SU-DHL-6 (cell line): ENCODE measurements at regions not wholly inside any gene's neighbourhood (a gene's known extent, or its start where the extent isn't known, plus 50 kb on each side); places are given as distances from the start of the nearest gene placed in this dataset.

Source experiments
- H2AFZ ChIP-seq: fragments of 200-600 bp; sonication (generic); 2 replicates; pipeline ENCODE4 v1.6.1; 2014; ENCODE audit warnings: low read depth, mild to moderate bottlenecking, moderate library complexity, mixed read lengths, antibody characterized with exemption, low read length; ENCODE audit not compliant: severe bottlenecking
- H3F3A ChIP-seq: fragments of 200-600 bp; shearing (Covaris generic); 2 replicates; pipeline ENCODE4 v1.6.0; 2016; ENCODE audit warnings: antibody characterized with exemption, mild to moderate bottlenecking; ENCODE audit not compliant: insufficient read depth
- H3K27ac ChIP-seq: fragments of 200-600 bp; sonication (generic); 2 replicates; pipeline ENCODE4 v1.5.1; 2016; ENCODE audit warnings: low read depth, mild to moderate bottlenecking, low read length, moderate library complexity, mixed read lengths
- H3K27me3 ChIP-seq: fragments of 200-600 bp; sonication (generic), shearing (Covaris generic); 2 replicates; pipeline ENCODE4 v1.6.0; 2014; ENCODE audit warnings: mild to moderate bottlenecking, low read length
- H3K36me3 ChIP-seq: fragments of 200-600 bp; sonication (generic); 2 replicates; pipeline ENCODE4 v1.6.1; 2014; ENCODE audit warnings: mild to moderate bottlenecking, low read length, mixed read lengths
- H3K4me2 ChIP-seq: fragments of 300-600, 200-600 bp; shearing (Covaris generic), sonication (generic); 2 replicates; pipeline ENCODE4 v1.6.0; 2014; ENCODE audit warnings: low read length, low read depth, mild to moderate bottlenecking; ENCODE audit not compliant: poor library complexity, severe bottlenecking
- H3K4me3 ChIP-seq: fragments of 200-600 bp; sonication (generic); 2 replicates; pipeline ENCODE4 v1.5.1; 2014; ENCODE audit warnings: antibody characterized with exemption, low read length, mild to moderate bottlenecking, mixed read lengths; ENCODE audit not compliant: insufficient read depth, poor library complexity, severe bottlenecking
- H3K79me2 ChIP-seq: fragments of 200-600 bp; sonication (generic); 2 replicates; pipeline ENCODE4 v1.6.1; 2014; ENCODE audit warnings: mild to moderate bottlenecking, low read length, moderate library complexity; ENCODE audit not compliant: insufficient read depth
- H3K9ac ChIP-seq: fragments of 200-600 bp; sonication (generic); 2 replicates; pipeline ENCODE4 v1.7.0; 2014; ENCODE audit warnings: mild to moderate bottlenecking, low read length
- H3K9me2 ChIP-seq: fragments of 200-600 bp; sonication (generic); replicated peaks from 2 replicates; pipeline ENCODE4 v1.6.1; 2014; ENCODE audit warnings: low read length; ENCODE audit not compliant: insufficient read depth
- H3K9me3 ChIP-seq: fragments of 200-600 bp; sonication (generic); 2 replicates; pipeline ENCODE4 v1.6.1; 2014; ENCODE audit warnings: low read length, mixed read lengths; ENCODE audit not compliant: insufficient read depth
- H4K20me1 ChIP-seq: fragments of 200-600 bp; sonication (generic); 2 replicates; pipeline ENCODE4 v1.6.1; 2014; ENCODE audit warnings: low read depth, mild to moderate bottlenecking, antibody characterized with exemption, low read length, moderate library complexity, mixed read lengths
- EZH2phosphoT487 ChIP-seq: fragments of 200-600 bp; sonication (generic), shearing (Covaris generic); conservative IDR thresholded peaks from 2 replicates; pipeline ENCODE4 v1.6.1; 2018; ENCODE audit warnings: mild to moderate bottlenecking, antibody characterized with exemption, low read length, moderate library complexity, mixed read lengths
- TF ChIP-seq, protein P1 (sequence below): fragments of 200-600 bp; sonication (generic); IDR thresholded peaks from one replicate; pipeline ENCODE4 v1.5.1; 2017; ENCODE audit warnings: antibody characterized with exemption, mild to moderate bottlenecking, low read length, moderate library complexity; ENCODE audit not compliant: insufficient read depth, poor library complexity, severe bottlenecking

DNA sequence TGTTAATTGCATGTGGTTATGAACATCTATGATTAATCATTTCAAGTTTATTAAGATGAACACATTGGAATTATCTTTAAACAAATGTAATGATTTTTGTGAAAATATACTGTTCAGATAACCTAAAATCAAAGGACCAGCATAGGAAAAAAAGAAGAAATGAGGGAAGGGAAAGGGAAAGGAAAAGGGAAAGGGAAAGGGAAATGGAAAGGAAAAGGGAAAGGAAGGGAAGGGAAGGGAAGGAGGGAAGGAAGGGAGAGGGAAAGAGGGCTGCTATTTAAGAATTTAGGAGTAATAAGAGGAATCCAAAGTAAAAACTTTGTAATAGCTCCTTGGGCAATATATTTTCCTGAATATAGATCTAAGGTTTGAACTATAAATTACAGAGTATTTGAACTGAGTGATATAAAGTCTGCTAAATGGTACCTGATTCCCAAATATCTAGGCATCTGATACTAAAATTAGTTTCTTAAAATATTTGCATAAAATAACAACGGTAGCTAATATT is 726.3 kb downstream of the EPHA4 start:
- Histone ChIP-seq H3K9ac (no peak overlapping the region), H4K20me1 (no peaks in the 10 kb centered on the region), H3F3A (no peaks in the 10 kb centered on the region), H3K36me3 (no peaks in the 10 kb centered on the region), H2AFZ (no peak overlapping the region), H3K27ac (no peak overlapping the region), H3K79me2 (no peaks in the 10 kb centered on the region), H3K4me3 (no peak overlapping the region), H3K9me2 (no peaks in the 10 kb centered on the region), H3K9me3 (no peaks in the 10 kb centered on the region), H3K27me3 (no peaks in the 10 kb centered on the region), H3K4me2 (no peak overlapping the region)
- TF ChIP-seq, protein P1, sequence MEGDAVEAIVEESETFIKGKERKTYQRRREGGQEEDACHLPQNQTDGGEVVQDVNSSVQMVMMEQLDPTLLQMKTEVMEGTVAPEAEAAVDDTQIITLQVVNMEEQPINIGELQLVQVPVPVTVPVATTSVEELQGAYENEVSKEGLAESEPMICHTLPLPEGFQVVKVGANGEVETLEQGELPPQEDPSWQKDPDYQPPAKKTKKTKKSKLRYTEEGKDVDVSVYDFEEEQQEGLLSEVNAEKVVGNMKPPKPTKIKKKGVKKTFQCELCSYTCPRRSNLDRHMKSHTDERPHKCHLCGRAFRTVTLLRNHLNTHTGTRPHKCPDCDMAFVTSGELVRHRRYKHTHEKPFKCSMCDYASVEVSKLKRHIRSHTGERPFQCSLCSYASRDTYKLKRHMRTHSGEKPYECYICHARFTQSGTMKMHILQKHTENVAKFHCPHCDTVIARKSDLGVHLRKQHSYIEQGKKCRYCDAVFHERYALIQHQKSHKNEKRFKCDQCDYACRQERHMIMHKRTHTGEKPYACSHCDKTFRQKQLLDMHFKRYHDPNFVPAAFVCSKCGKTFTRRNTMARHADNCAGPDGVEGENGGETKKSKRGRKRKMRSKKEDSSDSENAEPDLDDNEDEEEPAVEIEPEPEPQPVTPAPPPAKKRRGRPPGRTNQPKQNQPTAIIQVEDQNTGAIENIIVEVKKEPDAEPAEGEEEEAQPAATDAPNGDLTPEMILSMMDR: no peak
- TF ChIP-seq EZH2phosphoT487: no peak

DNA sequence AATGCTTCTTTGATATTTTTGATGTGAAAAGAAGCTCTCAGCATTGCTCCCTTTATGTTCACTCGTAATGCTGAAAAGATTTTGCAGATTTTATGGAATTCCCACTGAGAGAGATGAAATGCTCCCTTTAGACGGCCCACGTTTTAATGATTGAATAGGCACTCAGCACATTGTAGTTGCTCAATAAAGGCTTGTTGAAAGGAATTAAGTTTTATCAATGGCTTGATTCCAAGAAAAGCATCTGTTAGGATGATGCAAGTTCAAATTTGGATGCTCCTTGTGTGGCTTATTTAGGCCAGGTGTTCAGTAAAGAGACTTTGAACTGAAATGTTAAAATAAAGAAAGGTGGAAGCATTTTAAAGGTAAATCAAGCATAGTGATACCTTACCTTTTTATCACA is 725.1 kb downstream of the EPHA4 start:
- Histone ChIP-seq H3K9me2 (no peaks in the 10 kb centered on the region), H3K27me3 (no peaks in the 10 kb centered on the region), H3K79me2 (no peaks in the 10 kb centered on the region), H3K9me3 (no peaks in the 10 kb centered on the region), H3K27ac (no peak overlapping the region), H3F3A (no peaks in the 10 kb centered on the region), H2AFZ (no peak overlapping the region), H3K4me3 (no peak overlapping the region), H3K36me3 (no peaks in the 10 kb centered on the region), H4K20me1 (no peaks in the 10 kb centered on the region), H3K9ac (no peak overlapping the region), H3K4me2 (no peak overlapping the region)
- TF ChIP-seq, protein P1: no peak

DNA sequence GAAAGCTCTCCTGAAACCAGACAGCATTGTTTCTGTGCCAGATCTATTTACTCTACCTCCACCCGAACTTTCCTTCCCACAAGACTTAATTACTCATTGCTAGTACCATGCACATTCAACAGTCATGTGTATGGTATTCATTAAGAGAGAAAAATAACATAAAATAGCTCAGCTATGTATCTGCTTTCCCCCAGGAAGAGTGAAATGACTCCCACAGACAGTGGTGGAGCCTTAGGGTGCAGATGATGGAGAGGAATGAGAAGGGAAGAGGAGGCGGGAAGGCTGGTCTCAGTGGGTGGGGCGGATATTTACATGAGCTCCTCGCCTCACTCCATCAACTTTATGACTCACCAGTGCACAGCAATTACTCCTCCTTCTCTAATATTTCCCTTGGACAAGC is 724.5 kb downstream of the EPHA4 start:
- no peaks in the 10 kb centered on the region for H3F3A ChIP-seq
- no peak overlapping the region for H3K4me3 ChIP-seq
- H4K20me1 ChIP-seq: no peaks in the 10 kb centered on the region
- no peaks in the 10 kb centered on the region for H3K36me3 ChIP-seq
- H2AFZ ChIP-seq: no peak overlapping the region
- no peaks in the 10 kb centered on the region for H3K9me3 ChIP-seq
- H3K79me2 ChIP-seq: no peaks in the 10 kb centered on the region
- no peak overlapping the region for H3K27ac ChIP-seq
- H3K9ac ChIP-seq: no peak overlapping the region
- TF ChIP-seq EZH2phosphoT487: no peak
- TF ChIP-seq, protein P1: no peak
- no peak overlapping the region for H3K4me2 ChIP-seq
- H3K27me3 ChIP-seq: no peaks in the 10 kb centered on the region
- no peaks in the 10 kb centered on the region for H3K9me2 ChIP-seq
